HG03060 (cell line): ENCODE measurements at regions not wholly inside any gene's neighbourhood (a gene's known extent, or its start where the extent isn't known, plus 50 kb on each side); places are given as distances from the start of the nearest gene placed in this dataset.
"Not testable (repeated sequence)": the region's sequence is repeated elsewhere in the genome, so short reads cannot be mapped to it uniquely, and the experiment has no call there.

Experiments
- ATAC-seq: cut with Tn5 transposase; IDR thresholded peaks from one replicate; pipeline ENCODE4 v1.9.1; 2021; ENCODE audit warnings: low read depth, moderate number of reproducible peaks; ENCODE audit not compliant: unreplicated experiment

DNA sequence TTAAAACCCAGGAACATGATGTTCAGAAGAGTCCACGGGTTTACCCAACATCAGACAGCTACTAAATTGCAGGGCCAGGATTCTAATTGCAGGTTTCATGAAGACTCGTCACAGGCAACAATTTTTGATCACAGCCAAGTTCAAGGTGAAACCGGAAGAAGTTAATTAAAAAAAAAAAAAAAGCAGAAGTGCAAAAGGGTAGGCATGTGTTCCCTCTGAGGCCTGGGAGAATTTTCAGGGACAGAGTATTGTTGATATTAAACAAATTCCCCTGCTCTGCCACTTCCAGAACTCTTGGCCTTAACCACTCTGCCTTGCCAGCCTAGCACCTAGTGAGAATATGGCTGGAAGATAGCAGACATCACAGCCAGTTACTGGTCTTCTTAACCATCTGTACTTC is 99.4 kb upstream of the TRIB2 start:
- ATAC-seq: no peak

DNA sequence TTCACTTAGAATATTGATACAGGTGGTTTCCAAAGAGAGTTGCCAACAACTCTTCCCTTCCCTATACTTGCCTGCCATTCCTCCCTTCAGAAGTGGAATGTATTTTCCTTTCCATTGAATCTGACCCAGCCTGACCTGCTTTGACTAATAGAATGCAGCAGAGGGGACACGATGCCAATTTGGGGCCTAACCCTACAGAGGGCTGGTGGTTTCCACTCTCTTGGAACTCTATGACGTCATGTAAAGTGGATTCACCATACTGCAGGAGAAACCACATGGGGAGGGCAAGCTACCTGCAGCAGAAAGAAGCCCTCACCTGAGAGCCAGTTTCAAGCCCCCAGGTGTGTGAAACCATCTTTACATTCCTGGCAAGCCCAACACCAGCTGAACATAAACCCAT is 98.9 kb upstream of the TRIB2 start:
- ATAC-seq: no peak

GRCh38 chr2:12618576-12618975 is 98.2 kb upstream of the TRIB2 start:
- no peak for ATAC-seq

- ATAC-seq: no peak
These were observed 96.8 kb upstream of the TRIB2 start for GRCh38 chr2:12619975-12620374.

- ATAC-seq: no peak
These were observed 96.0 kb upstream of the TRIB2 start for GRCh38 chr2:12620759-12621158.

DNA sequence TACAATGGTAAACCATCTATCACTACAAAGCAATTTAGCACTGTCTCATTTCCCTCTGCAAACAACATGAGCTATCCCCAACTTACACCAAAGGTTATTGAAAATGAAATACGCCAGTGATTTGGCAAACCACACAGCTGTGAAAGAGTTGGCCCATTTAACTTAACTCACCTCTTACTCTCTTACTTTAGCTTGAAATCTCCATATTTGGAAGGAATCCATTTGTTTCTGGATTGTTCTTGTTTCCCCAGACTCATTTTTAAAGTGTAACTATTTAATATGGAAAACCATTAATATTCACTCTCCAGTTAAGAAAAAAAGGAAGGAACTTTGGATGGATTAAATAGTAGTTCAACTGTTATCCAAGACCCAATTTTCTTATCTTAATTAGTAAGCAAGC is 93.7 kb upstream of the TRIB2 start:
- ATAC-seq: no peak

DNA sequence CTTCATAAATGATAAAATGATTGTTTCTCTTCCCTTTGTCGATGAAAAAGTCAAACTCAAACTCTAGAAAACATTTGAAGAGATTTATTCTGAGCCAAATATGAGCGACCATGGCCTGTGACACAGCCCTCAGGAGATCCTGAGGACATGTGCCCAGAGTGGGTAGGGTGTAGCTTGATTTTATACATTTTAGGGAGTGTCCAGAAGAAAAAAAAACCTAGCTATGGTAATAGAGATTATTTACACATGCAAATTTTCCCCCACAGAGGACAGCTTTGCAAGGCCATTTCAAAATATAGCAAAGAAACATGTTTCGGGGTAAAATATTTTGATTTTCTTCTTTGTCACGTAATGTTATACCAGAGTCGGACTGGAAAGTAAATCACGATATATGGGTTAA is 92.4 kb upstream of the TRIB2 start:
- ATAC-seq: no peak

DNA sequence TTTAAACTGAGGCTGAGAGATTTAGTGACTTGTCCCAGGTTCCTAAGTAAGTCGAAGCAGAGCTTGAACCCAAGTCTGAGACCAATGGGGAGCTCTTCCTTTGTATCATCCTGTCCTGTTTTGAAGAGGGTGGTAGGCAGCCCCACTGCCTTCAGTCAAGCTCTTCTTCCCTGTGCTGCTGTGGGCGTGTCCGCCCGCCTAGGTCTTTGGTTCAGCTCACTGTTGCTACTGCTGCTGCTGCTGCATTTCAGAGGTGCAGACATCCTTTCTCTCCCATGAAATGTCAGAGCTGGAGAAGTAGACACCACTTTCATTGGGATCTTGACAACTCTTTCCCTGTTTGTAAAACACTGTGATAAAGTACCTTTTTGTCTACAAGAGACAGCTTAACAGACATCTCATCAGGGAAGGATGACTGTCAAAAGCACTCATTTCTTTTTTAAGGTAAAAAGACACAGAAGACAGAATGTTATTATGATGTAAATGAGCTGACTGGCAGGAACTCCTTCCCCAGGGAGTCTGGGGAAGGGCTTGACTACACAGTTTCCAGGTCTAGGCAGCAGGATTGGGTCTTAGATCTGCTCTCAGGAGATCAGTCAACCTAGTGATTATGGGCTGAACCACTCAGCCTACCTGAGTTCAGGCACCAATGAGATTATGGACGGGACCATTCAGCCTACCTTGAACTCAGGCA is 91.7 kb upstream of the TRIB2 start:
- no peak for ATAC-seq

- not testable (repeated sequence) for ATAC-seq
These were observed 88.2 kb upstream of the TRIB2 start for GRCh38 chr2:12628541-12628940.

- no peak for ATAC-seq
These were observed 79.7 kb upstream of the TRIB2 start for GRCh38 chr2:12636837-12637581.

GRCh38 chr2:12637754-12638153 is 79.0 kb upstream of the TRIB2 start:
- no peak for ATAC-seq

DNA sequence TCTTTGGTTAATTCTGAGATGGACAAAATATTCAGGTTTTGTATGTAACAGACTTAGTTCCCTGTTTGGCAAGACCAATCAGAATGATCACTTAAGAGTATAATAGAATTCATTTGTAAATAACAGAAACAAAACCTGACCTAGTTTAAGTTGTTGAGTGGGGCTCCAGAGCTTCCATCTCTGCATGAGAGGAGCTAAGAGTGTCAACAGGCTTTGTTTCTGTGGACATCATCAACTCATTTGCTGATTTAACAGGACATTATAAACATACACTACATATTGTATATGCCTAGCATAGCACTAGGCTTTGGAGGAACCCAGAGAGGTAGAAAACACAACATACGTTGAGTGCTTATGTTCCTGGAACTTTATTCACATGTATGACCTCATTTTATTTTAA is 75.3 kb upstream of the TRIB2 start:
- no peak for ATAC-seq

DNA sequence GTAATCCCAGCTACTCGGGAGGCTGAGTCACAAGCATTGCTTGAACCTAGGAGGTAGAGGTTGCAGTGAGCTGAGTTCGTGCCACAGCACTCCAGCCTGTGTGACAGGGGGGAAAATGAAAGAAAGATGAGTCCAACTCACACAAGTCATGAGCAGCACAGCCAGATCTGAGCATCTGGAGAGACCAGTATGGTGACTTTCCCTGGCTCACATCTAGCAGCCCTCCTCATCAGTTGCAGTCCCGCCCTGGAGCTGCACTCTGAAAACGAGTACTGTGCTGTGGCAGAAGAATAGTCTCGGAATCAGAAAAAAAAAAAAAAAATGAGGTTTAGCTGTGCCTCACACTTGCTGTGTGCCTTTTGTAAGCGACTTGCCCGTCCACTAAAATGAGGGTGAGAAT is 74.4 kb upstream of the TRIB2 start:
- ATAC-seq: no peak

DNA sequence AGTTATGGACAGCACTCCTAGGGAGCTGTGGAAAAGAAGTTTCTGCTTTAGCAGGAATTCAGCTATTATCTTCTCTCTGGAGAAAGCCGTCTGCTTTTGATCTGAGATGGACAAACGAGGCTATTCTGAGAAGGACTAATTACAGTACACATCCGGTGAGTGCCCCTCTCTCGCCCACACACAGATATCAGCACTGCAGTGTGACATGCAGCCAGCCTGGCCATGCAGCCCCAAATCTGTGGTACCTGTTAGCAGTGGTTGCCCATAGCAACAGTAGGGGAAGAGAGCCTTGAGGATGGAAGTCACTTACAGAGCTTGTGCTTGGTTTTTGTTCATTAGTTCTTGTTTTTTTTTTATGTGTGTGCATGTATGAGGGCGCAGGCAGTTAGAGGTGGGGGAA is 73.9 kb upstream of the TRIB2 start:
- no peak for ATAC-seq

DNA sequence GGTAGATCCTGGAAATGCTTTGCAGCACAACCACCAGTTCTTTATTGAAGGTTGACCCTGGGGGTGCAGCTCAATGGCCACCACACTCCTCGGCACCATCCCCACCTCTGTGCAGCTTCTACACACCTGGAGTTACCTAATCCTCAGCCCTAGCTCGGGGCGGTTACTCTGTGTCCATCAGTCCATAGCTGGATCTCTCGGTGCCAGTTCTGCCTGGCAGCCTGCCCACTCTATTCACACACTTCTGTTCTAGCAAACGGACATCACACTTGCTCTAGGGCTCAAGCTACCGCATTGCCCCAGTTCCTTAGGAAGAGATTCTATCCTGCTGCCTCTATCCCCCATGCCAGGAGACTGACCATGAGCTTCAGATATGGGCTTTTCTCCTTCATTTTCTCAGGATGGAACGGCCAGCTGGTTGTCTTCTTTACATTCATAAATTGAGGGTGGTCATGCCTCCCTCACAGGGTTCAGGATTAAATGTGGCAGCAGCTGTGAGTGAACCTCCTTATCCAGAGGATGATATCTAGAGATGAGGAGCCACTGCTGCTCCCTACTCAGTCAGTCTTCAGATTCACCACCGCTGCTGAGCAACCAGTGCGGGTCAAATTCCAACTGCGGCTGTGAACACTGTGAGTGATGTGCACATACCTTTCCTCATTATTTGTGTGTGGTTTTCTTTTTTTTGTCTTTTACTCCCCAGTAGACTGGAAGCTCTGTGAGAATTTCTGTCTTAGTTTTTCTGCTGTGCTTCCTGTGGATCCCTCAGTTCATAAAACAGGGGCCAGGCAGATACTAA is 66.9 kb upstream of the TRIB2 start:
- no peak for ATAC-seq

GRCh38 chr2:12651641-12652040 is 65.1 kb upstream of the TRIB2 start:
- ATAC-seq: no peak

DNA sequence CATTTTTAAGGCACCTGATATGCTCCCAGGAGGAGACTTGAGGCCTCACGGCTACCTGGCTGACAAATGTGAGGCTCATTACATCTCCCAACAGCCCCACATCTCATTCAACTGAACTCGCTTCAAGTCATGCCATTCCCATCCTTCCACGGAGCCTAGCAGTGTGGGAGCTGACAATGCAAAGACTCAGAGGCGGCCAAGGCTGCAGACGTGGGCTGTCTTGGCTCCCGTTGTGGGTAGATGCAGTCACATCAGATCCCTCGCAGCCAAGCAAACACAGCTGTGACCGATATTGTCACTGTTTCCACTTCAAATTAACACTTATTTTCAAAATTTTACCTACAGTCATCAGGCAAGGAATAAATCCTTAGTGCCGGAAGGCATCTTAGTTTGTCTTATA is 64.0 kb upstream of the TRIB2 start:
- ATAC-seq: no peak

DNA sequence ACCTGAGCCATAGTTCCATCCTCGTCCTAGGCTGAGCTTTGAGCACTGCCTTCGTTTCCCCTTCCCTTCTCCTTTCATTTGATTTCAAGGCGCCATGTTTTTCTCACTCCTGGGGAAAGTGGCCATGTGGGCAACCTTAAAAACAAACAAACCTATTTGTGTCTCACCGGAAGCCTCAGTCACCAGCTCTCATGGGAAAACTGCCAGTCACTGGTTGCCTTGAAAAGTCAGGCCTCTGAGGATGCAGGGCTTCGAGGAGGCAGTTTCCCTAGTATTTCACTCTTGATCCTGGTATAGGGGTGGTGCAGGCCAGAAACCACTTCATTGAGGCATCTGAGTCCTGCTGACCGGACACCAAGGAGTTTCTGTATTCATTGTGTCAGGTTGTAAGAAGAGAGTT is 59.2 kb upstream of the TRIB2 start:
- no peak for ATAC-seq

DNA sequence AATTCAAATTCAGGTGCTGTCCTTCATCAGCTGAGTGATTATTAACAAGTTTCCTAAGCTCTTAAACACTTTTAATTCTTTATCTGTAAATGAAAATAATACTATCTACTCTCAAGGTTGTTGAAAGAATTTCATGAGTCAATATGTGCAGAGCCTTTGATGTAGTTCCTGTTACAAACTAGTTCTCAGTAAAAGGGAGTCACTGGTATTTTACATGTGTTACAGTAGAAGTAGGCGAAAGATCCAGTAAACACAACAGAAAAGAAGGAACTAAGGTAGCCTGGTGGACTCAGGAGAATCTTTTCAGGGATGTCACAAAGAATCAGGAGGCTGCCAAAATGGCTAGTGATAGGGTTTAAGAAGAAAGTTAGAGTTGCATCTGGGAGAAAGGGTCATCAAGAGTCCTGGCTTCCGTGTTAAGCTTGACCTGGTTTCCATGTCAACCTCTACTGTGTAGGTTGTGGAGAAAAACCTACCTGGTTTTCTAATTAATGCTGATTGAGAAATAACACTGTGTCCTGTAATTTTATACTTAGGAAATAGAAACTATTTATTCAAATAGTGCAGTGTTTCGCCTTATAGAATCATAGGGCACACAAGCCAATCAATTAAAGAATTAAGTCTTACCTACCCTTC is 58.3 kb upstream of the TRIB2 start:
- ATAC-seq: no peak

DNA sequence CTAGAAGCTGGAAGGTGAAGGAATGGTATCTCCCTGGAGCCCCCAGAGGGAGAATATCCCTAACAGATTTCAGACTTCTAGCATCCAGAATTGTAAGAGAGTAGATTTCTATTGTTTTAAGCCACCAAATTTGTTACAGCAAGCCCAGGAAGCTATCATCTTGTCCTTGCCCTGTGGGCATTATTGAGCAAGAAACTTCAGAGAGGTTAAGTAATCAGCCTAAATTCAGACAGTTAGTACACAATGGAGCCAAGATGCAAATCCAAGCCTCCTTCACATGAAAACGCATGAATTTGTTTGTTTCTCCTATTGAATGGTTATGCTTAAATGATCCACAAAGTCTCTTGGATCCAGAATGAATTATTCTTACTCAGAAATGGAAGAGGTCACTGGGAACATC is 55.2 kb upstream of the TRIB2 start:
- no peak for ATAC-seq
